Common myeloid progenitor, CD34-positive (primary cell): ENCODE measurements at regions not wholly inside any gene's neighbourhood (a gene's known extent, or its start where the extent isn't known, plus 50 kb on each side); places are given as distances from the start of the nearest gene placed in this dataset.

Experiments
- CTCF ChIA-PET: fragments of 350-600 bp; sonication (Branson Sonifier 250); formaldehyde crosslinking; loops from one replicate; lab custom pipeline; 2021; ENCODE audit warnings: antibody characterized with exemption; lab: Charles Lee
- POLR2A ChIA-PET: fragments of 350-600 bp; sonication (Branson Sonifier 250); formaldehyde crosslinking; loops from one replicate; lab custom pipeline; 2021; ENCODE audit warnings: antibody characterized with exemption; lab: Charles Lee
- DNase-seq, 3 donors: peaks; one replicate each; pipeline versions ENCODE4 v3.0.0 to v3.0.0-alpha.2; 2013
- H3K27ac ChIP-seq, 2 experiments: 1 replicate in 1 of 2; 2 replicates in 1 of 2; pipeline ENCODE4 v1.7.0; 2013; ENCODE audit warnings: inconsistent platforms in 2 of 2, low read length in 2 of 2, mild to moderate bottlenecking in 2 of 2, low read depth in 1 of 2, moderate library complexity in 1 of 2; ENCODE audit not compliant: severe bottlenecking in 2 of 2, insufficient read depth in 1 of 2, poor library complexity in 1 of 2
- H3K27me3 ChIP-seq, 5 experiments: replicated peaks in 2 of 5; 1 replicate in 3 of 5; 2 replicates in 2 of 5; pipeline versions ENCODE4 v1.6.1 to v1.7.0; 2013; ENCODE audit warnings: low read length in 4 of 5, mild to moderate bottlenecking in 2 of 5, moderate library complexity in 2 of 5, inconsistent platforms in 1 of 5; ENCODE audit not compliant: insufficient read depth in 5 of 5, control insufficient read depth in 4 of 5
- H3K36me3 ChIP-seq, 4 experiments: 1 replicate in 2 of 4; 2 replicates in 2 of 4; pipeline versions ENCODE4 v1.6.1 to v1.7.0; 2013; ENCODE audit warnings: low read length in 3 of 4, control low read depth in 1 of 4, mild to moderate bottlenecking in 1 of 4; ENCODE audit not compliant: control insufficient read depth in 4 of 4, insufficient read depth in 4 of 4
- H3K4me1 ChIP-seq, 4 experiments: 1 replicate in 3 of 4; 2 replicates in 1 of 4; pipeline versions ENCODE4 v1.6.1 to v1.7.1; 2013; ENCODE audit warnings: low read length in 3 of 4, mild to moderate bottlenecking in 3 of 4, control low read depth in 1 of 4, inconsistent platforms in 1 of 4, moderate library complexity in 1 of 4; ENCODE audit not compliant: control insufficient read depth in 4 of 4, insufficient read depth in 4 of 4; ENCODE audit errors: control extremely low read depth in 1 of 4
- H3K4me3 ChIP-seq, 7 experiments: 1 replicate in 4 of 7; 2 replicates in 3 of 7; pipeline versions ENCODE4 v1.5.1 to v1.7.0; 2013; ENCODE audit warnings: mild to moderate bottlenecking in 7 of 7, low read length in 6 of 7, moderate library complexity in 6 of 7, inconsistent platforms in 2 of 7, low read depth in 2 of 7, control low read depth in 1 of 7; ENCODE audit not compliant: insufficient read depth in 4 of 7, control insufficient read depth in 1 of 7; ENCODE audit errors: extremely low read depth in 1 of 7
- H3K9me3 ChIP-seq, 5 experiments: 1 replicate in 4 of 5; 2 replicates in 1 of 5; pipeline versions ENCODE4 v1.6.1 to v1.7.1; 2013; ENCODE audit warnings: low read length in 4 of 5, mild to moderate bottlenecking in 2 of 5, inconsistent platforms in 1 of 5, low read depth in 1 of 5, moderate library complexity in 1 of 5; ENCODE audit not compliant: control insufficient read depth in 4 of 5, insufficient read depth in 2 of 5; ENCODE audit errors: control extremely low read depth in 1 of 5
- WGBS: methylation state at CpG from one replicate; pipeline ENCODE4 v1.1.5; 2013; ENCODE audit not compliant: insufficient coverage; 5-methylcytosine and 5-hydroxymethylcytosine counted together

- ChIA-PET POLR2A (no interaction called here), CTCF (no interaction called here)
- H3K4me3 ChIP-seq: no peak overlapping the region
- peaks cover 0 to 3% (median 0%) of the 10 kb centered on the region in 5 experiments for H3K9me3 ChIP-seq
- 94% methylated on average over 2 of the region's 2 CpGs for WGBS
- H3K36me3 ChIP-seq: no peaks in the 10 kb centered on the region
- no peak overlapping the region for H3K27ac ChIP-seq
- DNase-seq: no peak
- H3K27me3 ChIP-seq: peaks cover 0 to 4% (median 0%) of the 10 kb centered on the region in 5 experiments
- H3K4me1 ChIP-seq: no peaks in the 10 kb centered on the region
Observed at GRCh38 chr10:126804396-126804795, 100.8 kb upstream of the DOCK1 start.

- Histone ChIP-seq H3K9me3 (peaks cover 0 to 5% (median 0%) of the 10 kb centered on the region in 5 experiments), H3K27me3 (peaks cover 0 to 1% (median 0%) of the 10 kb centered on the region in 5 experiments), H3K36me3 (no peaks in the 10 kb centered on the region), H3K27ac (no peak overlapping the region), H3K4me3 (no peak overlapping the region), H3K4me1 (no peaks in the 10 kb centered on the region)
- POLR2A ChIA-PET: no interaction called here
- WGBS: 100% methylated on average over 2 of the region's 2 CpGs
- DNase-seq: no peak
- CTCF ChIA-PET: interaction anchor here (1.6 kb wide), 1 partner anchor 29 kb away, joined by 4 read pairs; no protein-coding TSS in a partner anchor
Observed at GRCh38 chr10:126806498-126806897, 98.7 kb upstream of the DOCK1 start.

- WGBS: 94% methylated on average over 3 of the region's 5 CpGs
- no peaks in the 10 kb centered on the region for H3K4me1 ChIP-seq
- peaks cover 0 to 1% (median 0%) of the 10 kb centered on the region in 5 experiments for H3K27me3 ChIP-seq
- DNase-seq: no peak
- CTCF ChIA-PET: interaction anchor here (1.6 kb wide), 1 partner anchor 28 kb away, joined by 4 read pairs; no protein-coding TSS in a partner anchor
- H3K27ac ChIP-seq: no peak overlapping the region
- peaks cover 0 to 5% (median 0%) of the 10 kb centered on the region in 5 experiments for H3K9me3 ChIP-seq
- no peak overlapping the region for H3K4me3 ChIP-seq
- POLR2A ChIA-PET: no interaction called here
- H3K36me3 ChIP-seq: no peaks in the 10 kb centered on the region
Observed at GRCh38 chr10:126806991-126807702, 98.1 kb upstream of the DOCK1 start.

DNA sequence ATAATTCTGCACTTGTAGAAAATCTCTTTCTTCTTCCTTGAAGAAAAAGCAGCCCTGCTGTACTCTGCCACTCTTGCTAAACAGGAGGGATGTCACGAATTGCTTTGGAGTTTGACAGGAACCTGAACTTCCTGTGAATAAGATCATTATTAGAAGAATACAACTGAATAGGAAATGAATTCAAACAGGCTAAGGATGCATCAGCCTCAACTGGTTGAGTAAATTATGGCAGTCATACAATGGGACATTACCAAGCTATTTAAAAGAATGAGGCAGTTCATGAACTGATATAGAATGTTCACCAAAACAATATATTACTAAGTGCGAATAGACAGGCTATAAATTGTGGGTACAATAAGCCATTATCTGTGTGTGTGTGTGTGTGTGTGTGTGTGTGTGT lies 97.1 kb upstream of the DOCK1 start:
- no CpG with 5 or more reads among the region's 2 CpGs for WGBS
- DNase-seq: no peak
- ChIA-PET CTCF (interaction anchor here (0.7 kb wide), 1 partner anchor 22 kb away, joined by 3 read pairs; no protein-coding TSS in a partner anchor), POLR2A (no interaction called here)
- H3K4me3 ChIP-seq: no peak overlapping the region
- H3K27ac ChIP-seq: no peak overlapping the region
- peaks cover 0 to 5% (median 0%) of the 10 kb centered on the region in 5 experiments for H3K9me3 ChIP-seq
- H3K27me3 ChIP-seq: peaks cover 0 to 1% (median 0%) of the 10 kb centered on the region in 5 experiments
- H3K36me3 ChIP-seq: no peaks in the 10 kb centered on the region
- H3K4me1 ChIP-seq: no peaks in the 10 kb centered on the region

GRCh38 chr10:126813432-126813831 lies 91.8 kb upstream of the DOCK1 start:
- Histone ChIP-seq H3K36me3 (no peaks in the 10 kb centered on the region), H3K27me3 (no peaks in the 10 kb centered on the region), H3K9me3 (peaks cover 0 to 5% (median 0%) of the 10 kb centered on the region in 5 experiments), H3K27ac (no peak overlapping the region), H3K4me3 (no peak overlapping the region), H3K4me1 (no peaks in the 10 kb centered on the region)
- ChIA-PET POLR2A (no interaction called here), CTCF (no interaction called here)
- 100% methylated on average over 5 of the region's 6 CpGs for WGBS
- DNase-seq: no peak

- no peak for DNase-seq
Observed at GRCh38 chr10:126833542-126833941, 71.7 kb upstream of the DOCK1 start.

DNA sequence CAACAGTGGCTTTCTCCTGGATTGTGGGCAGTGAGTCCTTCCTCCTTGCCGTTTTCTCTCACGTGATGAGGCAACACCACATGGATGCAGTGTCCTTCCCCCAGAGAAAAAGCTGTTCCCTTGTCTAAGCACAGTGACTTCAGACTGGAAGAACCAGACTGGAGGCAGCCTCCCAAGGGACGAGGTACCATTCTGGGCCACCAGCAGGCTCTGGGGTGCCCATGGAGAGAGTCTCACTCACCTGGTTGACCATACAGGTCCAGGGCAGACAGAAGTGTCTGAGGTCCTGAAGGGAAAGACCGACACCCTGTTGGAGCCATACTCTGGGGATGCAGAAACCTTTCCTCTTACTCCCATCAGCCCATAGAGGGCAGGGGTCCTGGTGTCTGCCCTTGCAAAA lies 69.2 kb upstream of the DOCK1 start:
- no peak overlapping the region for H3K4me3 ChIP-seq

More at GRCh38 chr10:126833542-126833941, 71.7 kb upstream of the DOCK1 start:
- POLR2A ChIA-PET: no interaction called here
- CTCF ChIA-PET: interaction anchor here (1.3 kb wide), 1 partner anchor 30 kb away, joined by 3 read pairs; no protein-coding TSS in a partner anchor
- no peaks in the 10 kb centered on the region for H3K36me3 ChIP-seq
- no peaks in the 10 kb centered on the region for H3K4me1 ChIP-seq
- WGBS: 86% methylated on average over 5 of the region's 5 CpGs
- no peak overlapping the region for H3K4me3 ChIP-seq
- H3K27ac ChIP-seq: no peak overlapping the region
- peaks cover 0 to 7% (median 0%) of the 10 kb centered on the region in 5 experiments for H3K27me3 ChIP-seq
- peaks cover 0 to 1% (median 0%) of the 10 kb centered on the region in 5 experiments for H3K9me3 ChIP-seq

More for the DNA sequence above, 69.2 kb upstream of the DOCK1 start:
- H3K27ac ChIP-seq: no peak overlapping the region
- H3K9me3 ChIP-seq: no peaks in the 10 kb centered on the region
- ChIA-PET CTCF (interaction anchor here (1.8 kb wide), 1 partner anchor 29 kb away, joined by 4 read pairs; no protein-coding TSS in a partner anchor), POLR2A (no interaction called here)
- no peaks in the 10 kb centered on the region for H3K36me3 ChIP-seq
- no peak for DNase-seq
- H3K27me3 ChIP-seq: peaks cover 0 to 4% (median 2%) of the 10 kb centered on the region in 5 experiments
- no peaks in the 10 kb centered on the region for H3K4me1 ChIP-seq
- 92% methylated on average over 4 of the region's 4 CpGs for WGBS
